Astrocyte (in vitro differentiated cells and primary cell): ENCODE measurements at regions not wholly inside any gene's neighbourhood (a gene's known extent, or its start where the extent isn't known, plus 50 kb on each side); places are given as distances from the start of the nearest gene placed in this dataset.

Experiments
- DNase-seq: peaks from one replicate; pipeline ENCODE4 v3.0.0-alpha.2; 2010; ENCODE audit warnings: low read depth
- FAIRE-seq: peaks from 2 replicates; lab custom pipeline; 2011; peaks lifted over from hg19 to GRCh38; lab: Jason Lieb, UNC
- H2AFZ ChIP-seq: 2 replicates; pipeline ENCODE4 v1.6.0; 2012; ENCODE audit warnings: low read depth, low read length, inconsistent platforms
- H3K27ac ChIP-seq: 2 replicates; pipeline ENCODE4 v1.5.1; 2011; ENCODE audit warnings: low read depth, low read length, inconsistent platforms
- H3K27me3 ChIP-seq: 2 replicates; pipeline ENCODE4 v1.6.0; 2011; ENCODE audit warnings: low read length, inconsistent platforms; ENCODE audit not compliant: insufficient read depth
- H3K36me3 ChIP-seq: 2 replicates; pipeline ENCODE4 v1.5.1; 2011; ENCODE audit warnings: low read length, inconsistent platforms; ENCODE audit not compliant: insufficient read depth
- H3K4me1 ChIP-seq: 2 replicates; pipeline ENCODE4 v1.5.1; 2011; ENCODE audit warnings: low read length, inconsistent platforms; ENCODE audit not compliant: insufficient read depth
- H3K4me2 ChIP-seq: 2 replicates; pipeline ENCODE4 v1.6.0; 2012; ENCODE audit warnings: low read length, inconsistent platforms
- H3K4me3 ChIP-seq: 2 replicates; pipeline ENCODE4 v1.5.1; 2011; ENCODE audit warnings: low read depth, mild to moderate bottlenecking, low read length, inconsistent platforms; ENCODE audit not compliant: insufficient read depth
- H3K79me2 ChIP-seq: 2 replicates; pipeline ENCODE4 v1.6.0; 2012; ENCODE audit warnings: mild to moderate bottlenecking, low read length, inconsistent platforms; ENCODE audit not compliant: insufficient read depth
- H3K9ac ChIP-seq: 2 replicates; pipeline ENCODE4 v1.6.0; 2012; ENCODE audit warnings: mild to moderate bottlenecking, low read length, inconsistent platforms
- H3K9me3 ChIP-seq: 2 replicates; pipeline ENCODE4 v1.5.1; 2012; ENCODE audit warnings: low read depth, mild to moderate bottlenecking, low read length, inconsistent platforms; ENCODE audit not compliant: insufficient read depth
- H4K20me1 ChIP-seq: 2 replicates; pipeline ENCODE4 v1.6.0; 2012; ENCODE audit warnings: low read length, inconsistent platforms; ENCODE audit not compliant: insufficient read depth
- H3K27ac Mint-ChIP-seq: one replicate; pipeline ENCODE4 v1.8.0; 2021; ENCODE audit warnings: mild to moderate bottlenecking, mixed read lengths; ENCODE audit not compliant: unreplicated experiment
- H3K27me3 Mint-ChIP-seq: one replicate; pipeline ENCODE4 v1.8.0; 2021; ENCODE audit warnings: low read depth, mixed read lengths; ENCODE audit not compliant: unreplicated experiment
- H3K36me3 Mint-ChIP-seq: one replicate; pipeline ENCODE4 v1.8.0; 2021; ENCODE audit warnings: low read depth, mixed read lengths; ENCODE audit not compliant: unreplicated experiment
- H3K4me1 Mint-ChIP-seq: one replicate; pipeline ENCODE4 v1.8.0; 2021; ENCODE audit warnings: low read depth, mixed read lengths; ENCODE audit not compliant: unreplicated experiment
- H3K4me3 Mint-ChIP-seq: one replicate; pipeline ENCODE4 v1.8.0; 2021; ENCODE audit warnings: mild to moderate bottlenecking, moderate library complexity, mixed read lengths; ENCODE audit not compliant: unreplicated experiment
- H3K9me3 Mint-ChIP-seq: one replicate; pipeline ENCODE4 v1.8.0; 2021; ENCODE audit warnings: mild to moderate bottlenecking, mixed read lengths; ENCODE audit not compliant: unreplicated experiment
- CTCF ChIP-seq: IDR thresholded peaks from 2 replicates; pipeline ENCODE4 v1.5.1; 2011; ENCODE audit warnings: low read depth, mild to moderate bottlenecking, inconsistent platforms, low read length, moderate library complexity; ENCODE audit not compliant: insufficient read depth
- EZH2 ChIP-seq: IDR thresholded peaks from 2 replicates; pipeline ENCODE4 v1.6.1; 2012; ENCODE audit warnings: mild to moderate bottlenecking, low read length, inconsistent platforms; ENCODE audit not compliant: insufficient read depth

DNA sequence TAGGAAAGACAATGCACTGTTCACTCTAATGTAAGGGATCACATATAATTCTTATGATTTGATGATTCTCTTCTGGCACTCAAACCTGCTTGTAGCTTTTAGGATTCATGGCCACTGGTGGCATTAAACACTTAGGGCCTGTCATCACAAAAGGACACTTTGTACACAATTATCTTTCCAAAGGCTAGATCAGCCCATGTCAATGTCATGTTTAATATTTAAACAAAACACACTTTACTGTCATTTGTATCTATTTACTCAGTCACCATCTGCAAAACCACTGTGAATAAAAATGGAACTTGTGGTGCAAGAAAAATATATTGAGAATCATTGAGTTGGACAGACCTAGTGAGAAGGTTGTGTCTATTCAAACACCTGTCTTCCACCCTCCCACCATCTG lies 83.6 kb upstream of the TTC29 start:
- Mint-ChIP-seq H3K4me3 (no peak overlapping the region), H3K4me1 (peaks cover 3% of the 10 kb centered on the region), H3K36me3 (no peaks in the 10 kb centered on the region), H3K27ac (no peak overlapping the region), H3K27me3 (no peaks in the 10 kb centered on the region), H3K9me3 (no peaks in the 10 kb centered on the region)
- no peak overlapping the region for H3K4me2 ChIP-seq
- H4K20me1 ChIP-seq = no peaks in the 10 kb centered on the region
- H3K79me2 ChIP-seq = no peaks in the 10 kb centered on the region
- no peak overlapping the region for H2AFZ ChIP-seq
- TF ChIP-seq CTCF (no peak), EZH2 (no peak)
- no peak overlapping the region for H3K27ac ChIP-seq
- H3K27me3 ChIP-seq = no peaks in the 10 kb centered on the region
- no peak overlapping the region for H3K4me3 ChIP-seq
- FAIRE-seq = no peak
- H3K9me3 ChIP-seq = no peaks in the 10 kb centered on the region
- no peak for DNase-seq
- no peaks in the 10 kb centered on the region for H3K4me1 ChIP-seq
- no peak overlapping the region for H3K9ac ChIP-seq
- no peaks in the 10 kb centered on the region for H3K36me3 ChIP-seq

GRCh38 chr4:147034372-147034771 lies 88.7 kb upstream of the TTC29 start:
- Mint-ChIP-seq H3K36me3 (no peaks in the 10 kb centered on the region), H3K4me1 (peaks cover 6% of the 10 kb centered on the region), H3K4me3 (no peak overlapping the region), H3K9me3 (no peaks in the 10 kb centered on the region), H3K27me3 (peaks cover 3% of the 10 kb centered on the region), H3K27ac (no peak overlapping the region)
- TF ChIP-seq EZH2 = no peak
- Histone ChIP-seq H2AFZ (no peak overlapping the region), H3K4me2 (no peak overlapping the region), H3K9me3 (no peaks in the 10 kb centered on the region), H3K4me1 (no peaks in the 10 kb centered on the region), H3K36me3 (no peaks in the 10 kb centered on the region), H3K27ac (no peak overlapping the region), H3K4me3 (no peak overlapping the region), H3K9ac (no peak overlapping the region), H3K27me3 (no peaks in the 10 kb centered on the region), H3K79me2 (no peaks in the 10 kb centered on the region), H4K20me1 (no peaks in the 10 kb centered on the region)
- no peak for FAIRE-seq
- DNase-seq = peak; percentile 49

GRCh38 chr4:147037069-147037468 lies 91.4 kb upstream of the TTC29 start:
- Histone ChIP-seq H3K79me2 (no peaks in the 10 kb centered on the region), H3K4me3 (no peak overlapping the region), H3K4me1 (no peaks in the 10 kb centered on the region), H3K36me3 (no peaks in the 10 kb centered on the region), H3K9me3 (no peaks in the 10 kb centered on the region), H3K27me3 (peaks cover 4% of the 10 kb centered on the region), H3K27ac (no peak overlapping the region), H3K9ac (no peak overlapping the region), H4K20me1 (no peaks in the 10 kb centered on the region), H2AFZ (no peak overlapping the region), H3K4me2 (no peak overlapping the region)
- H3K4me1 Mint-ChIP-seq = peaks cover 6% of the 10 kb centered on the region
- FAIRE-seq (no peak), DNase-seq (no peak)
- peaks cover 13% of the 10 kb centered on the region for H3K27me3 Mint-ChIP-seq
- no peak overlapping the region for H3K27ac Mint-ChIP-seq
- peaks cover 2% of the 10 kb centered on the region for H3K9me3 Mint-ChIP-seq
- no peaks in the 10 kb centered on the region for H3K36me3 Mint-ChIP-seq
- TF ChIP-seq EZH2 (no peak), CTCF (no peak)
- H3K4me3 Mint-ChIP-seq = no peak overlapping the region
